GM12872 (cell line): ENCODE measurements at regions not wholly inside any gene's neighbourhood (a gene's known extent, or its start where the extent isn't known, plus 50 kb on each side); places are given as distances from the start of the nearest gene placed in this dataset.

Experiments used
- TF ChIP-seq, protein P1 (sequence below): IDR thresholded peaks from 3 replicates; pipeline ENCODE4 v1.5.1; 2011; ENCODE audit warnings: low read depth, mild to moderate bottlenecking, low read length, moderate library complexity; ENCODE audit not compliant: insufficient read depth

GRCh38 chr10:80729896-80730295 lies 192.2 kb downstream of the SH2D4B start:
- TF ChIP-seq, protein P1, sequence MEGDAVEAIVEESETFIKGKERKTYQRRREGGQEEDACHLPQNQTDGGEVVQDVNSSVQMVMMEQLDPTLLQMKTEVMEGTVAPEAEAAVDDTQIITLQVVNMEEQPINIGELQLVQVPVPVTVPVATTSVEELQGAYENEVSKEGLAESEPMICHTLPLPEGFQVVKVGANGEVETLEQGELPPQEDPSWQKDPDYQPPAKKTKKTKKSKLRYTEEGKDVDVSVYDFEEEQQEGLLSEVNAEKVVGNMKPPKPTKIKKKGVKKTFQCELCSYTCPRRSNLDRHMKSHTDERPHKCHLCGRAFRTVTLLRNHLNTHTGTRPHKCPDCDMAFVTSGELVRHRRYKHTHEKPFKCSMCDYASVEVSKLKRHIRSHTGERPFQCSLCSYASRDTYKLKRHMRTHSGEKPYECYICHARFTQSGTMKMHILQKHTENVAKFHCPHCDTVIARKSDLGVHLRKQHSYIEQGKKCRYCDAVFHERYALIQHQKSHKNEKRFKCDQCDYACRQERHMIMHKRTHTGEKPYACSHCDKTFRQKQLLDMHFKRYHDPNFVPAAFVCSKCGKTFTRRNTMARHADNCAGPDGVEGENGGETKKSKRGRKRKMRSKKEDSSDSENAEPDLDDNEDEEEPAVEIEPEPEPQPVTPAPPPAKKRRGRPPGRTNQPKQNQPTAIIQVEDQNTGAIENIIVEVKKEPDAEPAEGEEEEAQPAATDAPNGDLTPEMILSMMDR, result no peak

- TF ChIP-seq, protein P1, result no peak
These were observed 192.8 kb downstream of the SH2D4B start for GRCh38 chr10:80730522-80730921.

- TF ChIP-seq, protein P1, result no peak
These were observed 196.9 kb downstream of the SH2D4B start for GRCh38 chr10:80734589-80734988.

DNA sequence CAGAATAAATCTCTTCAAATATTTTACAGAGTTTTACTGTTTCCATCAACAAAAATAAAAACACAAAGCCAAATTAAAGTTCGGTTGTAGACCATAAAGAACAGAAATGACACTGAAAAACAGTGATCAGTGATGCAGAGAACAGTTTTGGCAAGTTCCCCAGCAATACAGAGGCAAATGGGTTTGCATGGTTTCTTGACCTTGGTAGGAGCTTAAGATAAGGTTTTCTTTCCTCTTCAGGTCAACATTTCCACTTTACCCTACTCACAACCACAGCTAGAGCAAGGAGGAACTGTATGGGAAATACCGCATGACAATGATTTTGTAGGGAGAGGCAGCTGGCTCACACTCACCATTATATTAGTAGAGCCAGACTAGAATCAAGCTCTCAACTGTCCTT lies 199.5 kb downstream of the SH2D4B start:
- TF ChIP-seq, protein P1, result no peak

GRCh38 chr10:80739328-80739727 lies 201.6 kb downstream of the SH2D4B start:
- TF ChIP-seq, protein P1, result no peak

GRCh38 chr10:80739963-80740715 lies 202.4 kb downstream of the SH2D4B start:
- TF ChIP-seq, protein P1, result no peak

DNA sequence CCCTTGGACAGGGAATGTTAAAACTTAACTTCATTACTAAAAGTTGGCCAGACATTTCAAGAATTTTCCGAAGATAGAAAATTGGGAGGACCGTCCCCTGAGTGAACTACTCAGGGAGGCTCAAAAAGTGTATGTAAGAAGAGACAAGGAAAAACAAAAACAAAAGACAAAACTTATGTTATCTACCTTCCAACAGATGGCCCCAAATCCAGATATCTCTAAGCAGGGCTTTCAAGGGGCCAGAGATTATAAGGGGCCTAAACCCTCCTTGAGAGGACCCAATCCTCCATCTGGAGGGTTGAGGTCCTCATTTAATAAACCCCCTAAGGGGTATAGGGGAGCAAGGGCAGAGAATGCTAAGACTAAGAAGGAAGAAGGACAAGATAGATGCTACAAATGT lies 203.6 kb downstream of the SH2D4B start:
- TF ChIP-seq, protein P1, result no peak
